ENCODE measurements at regions not wholly inside any gene's neighbourhood (a gene's known extent, or its start where the extent isn't known, plus 50 kb on each side); places are given as distances from the start of the nearest gene placed in this dataset.

GRCh38 chr18:10386049-10386448 lies 68.4 kb upstream of the APCDD1 start:
- DNase-seq (ENCODE audit: low read depth) (no peak), FAIRE-seq (no peak)
- no peaks in the 10 kb centered on the region for H3K36me3 ChIP-seq (ENCODE audit: control insufficient read depth, insufficient read depth, low read length)
- no peak overlapping the region for H3K4me3 ChIP-seq (ENCODE audit: low read depth, low read length)
- no peak for TF ChIP-seq CTCF (IDR thresholded peaks at IDR 0.05; ENCODE audit: insufficient read depth, low read length, severe bottlenecking)
- H3K27me3 ChIP-seq (ENCODE audit: control insufficient read depth, insufficient read depth, low read length): no peaks in the 10 kb centered on the region

- TF ChIP-seq CTCF (IDR thresholded peaks at IDR 0.05; ENCODE audit: insufficient read depth, low read length, severe bottlenecking): no peak
- FAIRE-seq (no peak), DNase-seq (ENCODE audit: low read depth) (no peak)
- Histone ChIP-seq H3K4me3 (ENCODE audit: low read depth, low read length) (no peak overlapping the region), H3K36me3 (ENCODE audit: control insufficient read depth, insufficient read depth, low read length) (no peaks in the 10 kb centered on the region), H3K27me3 (ENCODE audit: control insufficient read depth, insufficient read depth, low read length) (no peaks in the 10 kb centered on the region)
Observed at GRCh38 chr18:10386956-10387355, 67.5 kb upstream of the APCDD1 start.

- FAIRE-seq: no peak
- no peak for TF ChIP-seq CTCF (IDR thresholded peaks at IDR 0.05; ENCODE audit: insufficient read depth, low read length, severe bottlenecking)
- DNase-seq (ENCODE audit: low read depth): no peak
- H3K27me3 ChIP-seq (ENCODE audit: control insufficient read depth, insufficient read depth, low read length): no peaks in the 10 kb centered on the region
- H3K36me3 ChIP-seq (ENCODE audit: control insufficient read depth, insufficient read depth, low read length): no peaks in the 10 kb centered on the region
- H3K4me3 ChIP-seq (ENCODE audit: low read depth, low read length): no peak overlapping the region
Observed at GRCh38 chr18:10387399-10387798, 67.0 kb upstream of the APCDD1 start.

GRCh38 chr18:10388373-10388772 lies 66.1 kb upstream of the APCDD1 start:
- no peaks in the 10 kb centered on the region for H3K27me3 ChIP-seq (ENCODE audit: control insufficient read depth, insufficient read depth, low read length)
- no peak for FAIRE-seq
- no peaks in the 10 kb centered on the region for H3K36me3 ChIP-seq (ENCODE audit: control insufficient read depth, insufficient read depth, low read length)
- no peak for DNase-seq (ENCODE audit: low read depth)
- TF ChIP-seq CTCF (IDR thresholded peaks at IDR 0.05; ENCODE audit: insufficient read depth, low read length, severe bottlenecking): no peak
- no peak overlapping the region for H3K4me3 ChIP-seq (ENCODE audit: low read depth, low read length)

GRCh38 chr18:10391506-10391905 lies 62.9 kb upstream of the APCDD1 start:
- FAIRE-seq: no peak
- no peaks in the 10 kb centered on the region for H3K27me3 ChIP-seq (ENCODE audit: control insufficient read depth, insufficient read depth, low read length)
- H3K36me3 ChIP-seq (ENCODE audit: control insufficient read depth, insufficient read depth, low read length): no peaks in the 10 kb centered on the region
- no peak overlapping the region for H3K4me3 ChIP-seq (ENCODE audit: low read depth, low read length)
- TF ChIP-seq CTCF (IDR thresholded peaks at IDR 0.05; ENCODE audit: insufficient read depth, low read length, severe bottlenecking): no peak
- no peak for DNase-seq (ENCODE audit: low read depth)

GRCh38 chr18:10397004-10397403 lies 57.4 kb upstream of the APCDD1 start:
- no peak for TF ChIP-seq CTCF (IDR thresholded peaks at IDR 0.05; ENCODE audit: insufficient read depth, low read length, severe bottlenecking)
- H3K4me3 ChIP-seq (ENCODE audit: low read depth, low read length): no peak overlapping the region
- no peaks in the 10 kb centered on the region for H3K36me3 ChIP-seq (ENCODE audit: control insufficient read depth, insufficient read depth, low read length)
- DNase-seq (ENCODE audit: low read depth) (no peak), FAIRE-seq (no peak)
- no peaks in the 10 kb centered on the region for H3K27me3 ChIP-seq (ENCODE audit: control insufficient read depth, insufficient read depth, low read length)

All from bronchial epithelial cell (primary cell).